Neutrophil (primary cell): ENCODE measurements at regions not wholly inside any gene's neighbourhood (a gene's known extent, or its start where the extent isn't known, plus 50 kb on each side); places are given as distances from the start of the nearest gene placed in this dataset.

Experiments
- H3K27ac ChIP-seq: fragments of 200-600 bp; sonication (generic); 2 replicates; pipeline ENCODE4 v1.5.1; 2016; ENCODE audit warnings: mild to moderate bottlenecking, moderate library complexity
- H3K27me3 ChIP-seq: fragments of 200-600 bp; sonication (generic); 2 replicates; pipeline ENCODE4 v1.6.0; 2016; ENCODE audit warnings: mild to moderate bottlenecking
- H3K36me3 ChIP-seq: fragments of 200-600 bp; sonication (generic); 2 replicates; pipeline ENCODE4 v1.5.1; 2017
- H3K4me1 ChIP-seq, 2 experiments: fragments of 200-600 bp in 1 of 2; sonication (generic) in 1 of 2; 1 replicate in 1 of 2; 2 replicates in 1 of 2; pipeline versions ENCODE4 v1.5.1 to v1.6.1; 2013 to 2016; ENCODE audit warnings: low read depth in 1 of 2, low read length in 1 of 2, mild to moderate bottlenecking in 1 of 2, moderate library complexity in 1 of 2; ENCODE audit not compliant: control insufficient read depth in 1 of 2, insufficient read depth in 1 of 2
- H3K4me3 ChIP-seq, 2 experiments: fragments of 200-600 bp in 1 of 2; sonication (generic) in 1 of 2; 1 replicate in 1 of 2; 2 replicates in 1 of 2; pipeline ENCODE4 v1.5.1; 2013 to 2016; ENCODE audit warnings: low read depth in 1 of 2, low read length in 1 of 2, mild to moderate bottlenecking in 1 of 2, moderate library complexity in 1 of 2
- H3K9me3 ChIP-seq: fragments of 200-600 bp; sonication (generic); 2 replicates; pipeline ENCODE4 v1.5.1; 2016
- CTCF ChIP-seq: fragments of 200-600 bp; sonication (generic); IDR thresholded peaks from 2 replicates; pipeline ENCODE4 v1.5.1; 2016; ENCODE audit warnings: antibody characterized with exemption

- Histone ChIP-seq H3K27ac (no peak overlapping the region), H3K4me3 (no peak overlapping the region), H3K4me1 (no peaks in the 10 kb centered on the region), H3K9me3 (no peaks in the 10 kb centered on the region), H3K27me3 (no peaks in the 10 kb centered on the region), H3K36me3 (no peaks in the 10 kb centered on the region)
- no peak for TF ChIP-seq CTCF
These were observed 154.5 kb downstream of the RPIA start for GRCh38 chr2:88845772-88846661.

- Histone ChIP-seq H3K36me3 (no peaks in the 10 kb centered on the region), H3K4me3 (no peak overlapping the region), H3K4me1 (no peaks in the 10 kb centered on the region), H3K9me3 (no peaks in the 10 kb centered on the region), H3K27ac (no peak overlapping the region), H3K27me3 (no peaks in the 10 kb centered on the region)
- no peak for TF ChIP-seq CTCF
These were observed 161.4 kb downstream of the RPIA start for GRCh38 chr2:88852753-88853402.

DNA sequence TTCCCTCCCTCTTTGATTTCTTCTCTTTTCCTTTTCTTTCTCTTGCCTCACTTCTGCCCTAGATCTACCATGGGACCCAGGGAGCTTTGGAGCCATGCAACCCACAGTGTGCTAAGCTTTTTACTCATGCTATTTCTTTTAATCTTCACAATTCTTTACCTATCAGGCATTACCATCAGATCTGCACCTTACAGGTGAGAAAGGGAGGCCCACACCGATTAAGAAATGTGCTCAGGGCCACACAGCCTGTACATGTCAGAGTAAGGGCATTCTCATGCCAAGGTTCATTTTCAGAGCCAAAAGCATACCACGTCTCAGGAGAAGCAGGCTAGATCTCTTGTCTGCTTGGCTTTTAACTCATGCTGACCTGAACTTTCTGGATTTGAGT, 161.9 kb downstream of the RPIA start:
- H3K27me3 ChIP-seq = no peaks in the 10 kb centered on the region
- no peak overlapping the region for H3K4me3 ChIP-seq
- no peaks in the 10 kb centered on the region for H3K36me3 ChIP-seq
- H3K4me1 ChIP-seq = no peaks in the 10 kb centered on the region
- no peak overlapping the region for H3K27ac ChIP-seq
- TF ChIP-seq CTCF = no peak
- no peaks in the 10 kb centered on the region for H3K9me3 ChIP-seq

GRCh38 chr2:88854528-88854927, 163.1 kb downstream of the RPIA start:
- TF ChIP-seq CTCF = no peak
- H3K4me1 ChIP-seq = no peaks in the 10 kb centered on the region
- no peak overlapping the region for H3K27ac ChIP-seq
- H3K9me3 ChIP-seq = no peaks in the 10 kb centered on the region
- H3K27me3 ChIP-seq = no peaks in the 10 kb centered on the region
- H3K4me3 ChIP-seq = no peak overlapping the region
- no peaks in the 10 kb centered on the region for H3K36me3 ChIP-seq

GRCh38 chr2:88855620-88856408, 164.3 kb downstream of the RPIA start:
- H3K4me3 ChIP-seq = no peak overlapping the region
- H3K27me3 ChIP-seq = no peaks in the 10 kb centered on the region
- H3K4me1 ChIP-seq = no peaks in the 10 kb centered on the region
- no peaks in the 10 kb centered on the region for H3K9me3 ChIP-seq
- no peak overlapping the region for H3K27ac ChIP-seq
- no peaks in the 10 kb centered on the region for H3K36me3 ChIP-seq
- TF ChIP-seq CTCF = no peak
